ENCODE measurements at regions not wholly inside any gene's neighbourhood (a gene's known extent, or its start where the extent isn't known, plus 50 kb on each side); places are given as distances from the start of the nearest gene placed in this dataset.

DNA sequence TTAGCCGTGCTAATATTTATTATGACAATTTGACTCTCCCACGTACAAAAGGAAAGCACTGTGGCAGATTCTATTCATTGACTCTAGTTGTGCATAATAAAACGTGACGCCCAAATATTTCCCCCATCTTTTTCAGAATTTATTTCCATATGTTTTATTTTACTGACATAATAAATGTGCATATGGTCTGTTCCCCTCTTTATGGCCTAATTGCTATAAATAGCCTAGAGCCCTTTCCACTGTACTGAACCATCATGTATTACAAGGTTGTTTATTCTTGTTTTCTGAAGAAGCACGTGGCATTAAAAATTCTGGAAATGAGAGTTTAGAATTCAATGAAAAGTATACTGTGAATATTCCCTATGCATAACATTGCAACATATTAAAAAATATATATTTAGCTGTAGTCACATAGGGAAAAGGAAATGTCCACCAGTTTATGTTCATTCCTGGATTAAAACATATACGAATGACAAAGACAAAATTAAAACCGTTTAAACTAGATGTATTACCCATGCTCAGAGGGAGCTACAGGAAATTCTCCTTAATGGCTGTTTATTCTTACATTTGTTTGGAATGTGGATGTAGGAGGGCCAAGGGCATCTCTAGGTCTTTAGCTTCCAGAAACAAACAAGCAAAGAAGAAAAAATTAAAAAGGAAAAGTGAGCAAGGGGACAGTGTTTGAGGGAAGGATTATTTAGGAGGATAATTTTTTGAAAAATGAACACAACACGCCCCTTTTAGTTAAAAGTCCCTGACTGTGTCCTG, 122.1 kb upstream of the MMADHC start:
- TF ChIP-seq, protein P1, sequence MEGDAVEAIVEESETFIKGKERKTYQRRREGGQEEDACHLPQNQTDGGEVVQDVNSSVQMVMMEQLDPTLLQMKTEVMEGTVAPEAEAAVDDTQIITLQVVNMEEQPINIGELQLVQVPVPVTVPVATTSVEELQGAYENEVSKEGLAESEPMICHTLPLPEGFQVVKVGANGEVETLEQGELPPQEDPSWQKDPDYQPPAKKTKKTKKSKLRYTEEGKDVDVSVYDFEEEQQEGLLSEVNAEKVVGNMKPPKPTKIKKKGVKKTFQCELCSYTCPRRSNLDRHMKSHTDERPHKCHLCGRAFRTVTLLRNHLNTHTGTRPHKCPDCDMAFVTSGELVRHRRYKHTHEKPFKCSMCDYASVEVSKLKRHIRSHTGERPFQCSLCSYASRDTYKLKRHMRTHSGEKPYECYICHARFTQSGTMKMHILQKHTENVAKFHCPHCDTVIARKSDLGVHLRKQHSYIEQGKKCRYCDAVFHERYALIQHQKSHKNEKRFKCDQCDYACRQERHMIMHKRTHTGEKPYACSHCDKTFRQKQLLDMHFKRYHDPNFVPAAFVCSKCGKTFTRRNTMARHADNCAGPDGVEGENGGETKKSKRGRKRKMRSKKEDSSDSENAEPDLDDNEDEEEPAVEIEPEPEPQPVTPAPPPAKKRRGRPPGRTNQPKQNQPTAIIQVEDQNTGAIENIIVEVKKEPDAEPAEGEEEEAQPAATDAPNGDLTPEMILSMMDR (conservative IDR thresholded peaks at IDR 0.05): no peak
- TF ChIP-seq EZH2 (IDR thresholded peaks at IDR 0.05; ENCODE audit: low read depth): no peak

Measured in PC-9 (cell line).